ENCODE measurements at regions not wholly inside any gene's neighbourhood (a gene's known extent, or its start where the extent isn't known, plus 50 kb on each side); places are given as distances from the start of the nearest gene placed in this dataset.
A peak's percentile ranks its signal among the peaks of the same experiment; 100 is the strongest.

- Histone ChIP-seq H3K4me3 (replicated peaks in 1 of 4; ENCODE audit: control extremely low read depth in 1 of 4, insufficient read depth in 1 of 4, low read depth in 3 of 4, low read length in 4 of 4) (no peak overlapping the region), H3K27me3 (ENCODE audit: control insufficient read depth, insufficient read depth, low read length) (no peaks in the 10 kb centered on the region), H2AFZ (ENCODE audit: low read length) (no peak overlapping the region), H3K9me3 (ENCODE audit: control insufficient read depth, insufficient read depth, low read depth, low read length) (no peaks in the 10 kb centered on the region), H3K36me3 (ENCODE audit: control insufficient read depth, insufficient read depth, low read length) (no peaks in the 10 kb centered on the region), H3K9ac (ENCODE audit: insufficient read depth, low read length) (no peak overlapping the region), H3K4me2 (ENCODE audit: extremely low read depth, insufficient read depth, low read length) (no peak overlapping the region), H4K20me1 (ENCODE audit: control insufficient read depth, extremely low read depth, insufficient read depth, low read length) (no peaks in the 10 kb centered on the region), H3K79me2 (ENCODE audit: control insufficient read depth, insufficient read depth, low read length) (no peaks in the 10 kb centered on the region), H3K27ac (ENCODE audit: insufficient read depth, low read length) (no peak overlapping the region), H3K4me1 (ENCODE audit: control insufficient read depth, extremely low read depth, insufficient read depth, low read length) (no peaks in the 10 kb centered on the region)
- DNase-seq (ENCODE audit: low read depth in 2 of 2), result peak; percentile 16 to 48
- TF ChIP-seq CTCF (conservative IDR thresholded peaks at IDR 0.05 in 1 of 2, IDR thresholded peaks at IDR 0.05 in 1 of 2; ENCODE audit: low read depth in 1 of 2, low read length in 2 of 2) (peak; percentile 47 to 58), EZH2 (IDR thresholded peaks at IDR 0.05; ENCODE audit: low read length, missing control alignments) (no peak)
Observed at GRCh38 chr4:151604238-151604637, 156.6 kb downstream of the GATB start.

- TF ChIP-seq EZH2 (IDR thresholded peaks at IDR 0.05; ENCODE audit: low read length, missing control alignments) (no peak), CTCF (conservative IDR thresholded peaks at IDR 0.05 in 1 of 2, IDR thresholded peaks at IDR 0.05 in 1 of 2; ENCODE audit: low read depth in 1 of 2, low read length in 2 of 2) (no peak)
- Histone ChIP-seq H3K4me1 (ENCODE audit: control insufficient read depth, extremely low read depth, insufficient read depth, low read length) (no peaks in the 10 kb centered on the region), H2AFZ (ENCODE audit: low read length) (no peak overlapping the region), H3K27me3 (ENCODE audit: control insufficient read depth, insufficient read depth, low read length) (no peaks in the 10 kb centered on the region), H3K4me3 (replicated peaks in 1 of 4; ENCODE audit: control extremely low read depth in 1 of 4, insufficient read depth in 1 of 4, low read depth in 3 of 4, low read length in 4 of 4) (no peak overlapping the region), H3K36me3 (ENCODE audit: control insufficient read depth, insufficient read depth, low read length) (no peaks in the 10 kb centered on the region), H3K9ac (ENCODE audit: insufficient read depth, low read length) (no peak overlapping the region), H3K27ac (ENCODE audit: insufficient read depth, low read length) (no peak overlapping the region), H3K9me3 (ENCODE audit: control insufficient read depth, insufficient read depth, low read depth, low read length) (no peaks in the 10 kb centered on the region), H3K79me2 (ENCODE audit: control insufficient read depth, insufficient read depth, low read length) (no peaks in the 10 kb centered on the region), H3K4me2 (ENCODE audit: extremely low read depth, insufficient read depth, low read length) (no peak overlapping the region), H4K20me1 (ENCODE audit: control insufficient read depth, extremely low read depth, insufficient read depth, low read length) (no peaks in the 10 kb centered on the region)
- DNase-seq (ENCODE audit: low read depth in 2 of 2), result no peak
Observed at GRCh38 chr4:151605215-151605614, 155.6 kb downstream of the GATB start.

- Histone ChIP-seq H3K9me3 (ENCODE audit: control insufficient read depth, insufficient read depth, low read depth, low read length) (no peaks in the 10 kb centered on the region), H3K4me3 (replicated peaks in 1 of 4; ENCODE audit: control extremely low read depth in 1 of 4, insufficient read depth in 1 of 4, low read depth in 3 of 4, low read length in 4 of 4) (no peak overlapping the region), H3K4me2 (ENCODE audit: extremely low read depth, insufficient read depth, low read length) (no peak overlapping the region), H3K79me2 (ENCODE audit: control insufficient read depth, insufficient read depth, low read length) (no peaks in the 10 kb centered on the region), H2AFZ (ENCODE audit: low read length) (no peak overlapping the region), H3K27me3 (ENCODE audit: control insufficient read depth, insufficient read depth, low read length) (no peaks in the 10 kb centered on the region), H3K36me3 (ENCODE audit: control insufficient read depth, insufficient read depth, low read length) (no peaks in the 10 kb centered on the region), H3K4me1 (ENCODE audit: control insufficient read depth, extremely low read depth, insufficient read depth, low read length) (no peaks in the 10 kb centered on the region), H3K9ac (ENCODE audit: insufficient read depth, low read length) (no peak overlapping the region), H4K20me1 (ENCODE audit: control insufficient read depth, extremely low read depth, insufficient read depth, low read length) (no peaks in the 10 kb centered on the region), H3K27ac (ENCODE audit: insufficient read depth, low read length) (no peak overlapping the region)
- DNase-seq (ENCODE audit: low read depth in 2 of 2), result no peak
- TF ChIP-seq EZH2 (IDR thresholded peaks at IDR 0.05; ENCODE audit: low read length, missing control alignments), result no peak
- no peak for TF ChIP-seq CTCF (conservative IDR thresholded peaks at IDR 0.05 in 1 of 2, IDR thresholded peaks at IDR 0.05 in 1 of 2; ENCODE audit: low read depth in 1 of 2, low read length in 2 of 2)
Observed at GRCh38 chr4:151606061-151606460, 154.7 kb downstream of the GATB start.

Measured in fibroblast of lung (primary cell).